GM04503 (cell line): ENCODE measurements at regions not wholly inside any gene's neighbourhood (a gene's known extent, or its start where the extent isn't known, plus 50 kb on each side); places are given as distances from the start of the nearest gene placed in this dataset.
"Not testable (repeated sequence)": the region's sequence is repeated elsewhere in the genome, so short reads cannot be mapped to it uniquely, and the experiment has no call there.

Experiments used
- DNase-seq: peaks from one replicate; pipeline ENCODE4 v3.0.0-alpha.2; 2012; ENCODE audit warnings: low read depth

DNA sequence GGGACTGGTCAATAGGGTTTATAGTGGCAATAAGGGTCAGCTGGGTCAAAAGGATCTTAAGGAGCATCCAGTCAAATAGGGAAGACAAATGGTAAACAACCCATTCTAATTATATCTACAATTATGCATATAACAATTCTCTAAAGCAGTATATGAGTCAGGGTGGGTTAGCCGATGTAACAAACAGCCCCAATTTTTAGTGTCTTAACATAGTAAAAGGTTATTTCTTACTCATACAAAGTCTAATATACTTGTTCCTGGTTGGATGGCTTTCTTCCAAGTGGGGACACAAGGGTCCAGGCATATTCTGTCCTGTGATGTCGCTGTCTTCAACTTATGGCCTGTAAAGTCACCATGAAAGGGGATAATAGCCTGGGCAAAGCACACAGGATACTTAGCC lies 97.9 kb upstream of the GALNT15 start:
- no peak for DNase-seq

DNA sequence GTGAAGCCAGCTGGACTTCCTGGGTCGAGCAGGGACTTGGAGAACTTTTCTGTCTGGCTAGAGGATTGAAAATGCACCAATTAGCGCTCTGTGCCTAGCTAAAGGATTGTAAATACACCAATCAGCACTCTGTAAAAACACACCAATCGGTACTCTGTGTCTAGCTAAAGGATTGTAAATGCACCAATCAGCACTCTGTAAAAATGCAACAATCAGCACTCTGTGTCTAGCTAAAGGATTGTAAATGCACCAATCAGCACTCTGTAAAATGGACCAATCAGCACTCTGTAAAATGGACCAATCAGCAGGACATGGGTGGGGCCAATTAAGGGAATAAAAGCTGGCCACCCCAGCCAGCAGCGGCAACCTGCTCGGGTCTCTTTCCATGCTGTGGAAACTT lies 97.3 kb upstream of the GALNT15 start:
- DNase-seq, result not testable (repeated sequence)

DNA sequence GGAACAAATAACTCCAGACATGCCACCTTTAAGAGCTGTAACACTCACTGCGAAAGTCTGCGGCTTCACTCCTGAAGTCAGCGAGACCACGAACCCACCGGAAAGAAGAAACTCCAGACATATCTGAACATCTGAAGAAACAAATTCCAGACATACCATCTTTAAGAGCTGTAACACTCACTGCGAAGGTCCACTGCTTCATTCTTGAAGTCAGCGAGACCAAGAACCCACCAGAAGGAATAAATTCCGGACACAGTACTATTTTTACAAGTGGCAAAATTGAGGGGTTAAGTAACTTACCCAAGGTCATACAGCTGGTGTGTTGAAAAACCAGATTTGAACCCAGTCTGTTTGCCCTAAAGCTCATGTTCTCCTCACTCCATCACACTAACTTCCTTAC lies 96.8 kb upstream of the GALNT15 start:
- DNase-seq, result not testable (repeated sequence)

DNA sequence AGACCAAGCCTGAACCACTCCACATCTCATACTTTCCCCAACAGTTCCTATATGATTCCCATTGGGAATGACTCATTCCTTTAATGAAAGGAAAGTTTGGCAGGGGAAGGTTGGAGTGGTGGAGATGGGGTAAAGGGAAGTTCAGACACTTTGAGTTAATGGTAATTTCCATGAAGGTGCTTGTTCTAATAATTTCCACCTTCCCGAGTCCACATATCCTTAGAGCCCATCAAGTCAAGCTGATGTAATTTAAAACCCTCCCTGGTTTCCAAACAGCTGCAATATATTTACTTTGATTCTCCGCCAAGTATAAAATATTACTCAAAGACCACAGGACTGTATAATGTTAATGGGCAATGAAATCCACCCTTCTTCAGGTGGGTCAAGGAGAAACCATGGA lies 95.0 kb upstream of the GALNT15 start:
- DNase-seq, result no peak

DNA sequence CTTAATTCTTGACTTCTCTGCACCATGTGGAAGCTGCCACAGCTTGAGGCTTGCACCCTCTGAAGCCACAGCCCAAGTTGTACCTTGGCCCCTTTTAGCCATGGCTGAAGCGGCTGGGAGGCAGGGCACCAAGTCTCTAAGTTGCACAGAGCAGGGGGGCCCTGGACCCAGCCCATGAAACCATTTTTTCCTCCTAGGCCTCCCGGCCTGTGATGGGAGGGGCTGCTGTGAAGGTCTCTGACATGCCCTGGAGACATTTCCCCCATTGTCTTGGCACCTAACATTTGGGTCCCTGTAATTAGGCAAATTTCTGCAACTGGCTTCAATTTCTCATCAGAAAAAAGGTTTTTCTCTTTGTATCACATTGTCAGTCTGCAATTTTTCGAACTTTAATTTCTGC lies 92.8 kb upstream of the GALNT15 start:
- DNase-seq, result no peak

DNA sequence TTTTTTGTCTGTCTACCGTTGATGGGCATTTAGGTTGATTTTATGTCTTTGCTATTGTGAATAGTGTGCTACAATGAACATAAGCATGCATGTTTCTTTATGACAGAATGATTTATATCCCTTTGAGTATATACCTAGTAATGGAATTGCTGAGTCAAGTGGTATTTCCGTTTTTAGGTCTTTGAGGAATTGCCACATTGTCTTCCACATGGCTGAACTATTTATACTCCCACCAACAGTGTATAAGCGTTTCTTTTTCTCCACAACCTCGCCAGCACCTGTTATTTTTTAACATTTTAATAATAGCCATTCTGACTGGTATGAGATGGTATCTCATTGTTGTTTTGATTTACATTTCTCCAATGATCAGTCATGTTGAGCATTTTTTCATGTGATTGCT lies 89.6 kb upstream of the GALNT15 start:
- DNase-seq, result no peak

DNA sequence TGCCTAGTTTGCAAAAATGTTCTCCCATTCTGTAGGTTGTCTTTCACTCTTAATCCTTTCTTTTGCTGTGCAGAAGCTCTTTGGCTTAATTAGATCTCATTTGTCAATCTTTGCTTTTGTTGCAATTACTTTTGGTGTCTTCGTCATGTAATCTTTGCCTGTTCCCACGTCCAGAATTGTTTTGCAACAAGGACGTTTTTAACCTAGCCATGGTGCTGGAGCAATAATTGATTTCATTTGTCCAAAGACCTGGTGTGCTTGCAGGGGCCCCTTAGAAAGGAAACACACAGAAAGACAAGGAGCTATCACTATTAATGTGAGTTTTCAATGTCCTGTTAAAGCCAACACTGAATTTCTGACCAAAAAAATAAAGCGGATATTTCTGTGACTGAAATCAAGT lies 89.1 kb upstream of the GALNT15 start:
- DNase-seq, result no peak

DNA sequence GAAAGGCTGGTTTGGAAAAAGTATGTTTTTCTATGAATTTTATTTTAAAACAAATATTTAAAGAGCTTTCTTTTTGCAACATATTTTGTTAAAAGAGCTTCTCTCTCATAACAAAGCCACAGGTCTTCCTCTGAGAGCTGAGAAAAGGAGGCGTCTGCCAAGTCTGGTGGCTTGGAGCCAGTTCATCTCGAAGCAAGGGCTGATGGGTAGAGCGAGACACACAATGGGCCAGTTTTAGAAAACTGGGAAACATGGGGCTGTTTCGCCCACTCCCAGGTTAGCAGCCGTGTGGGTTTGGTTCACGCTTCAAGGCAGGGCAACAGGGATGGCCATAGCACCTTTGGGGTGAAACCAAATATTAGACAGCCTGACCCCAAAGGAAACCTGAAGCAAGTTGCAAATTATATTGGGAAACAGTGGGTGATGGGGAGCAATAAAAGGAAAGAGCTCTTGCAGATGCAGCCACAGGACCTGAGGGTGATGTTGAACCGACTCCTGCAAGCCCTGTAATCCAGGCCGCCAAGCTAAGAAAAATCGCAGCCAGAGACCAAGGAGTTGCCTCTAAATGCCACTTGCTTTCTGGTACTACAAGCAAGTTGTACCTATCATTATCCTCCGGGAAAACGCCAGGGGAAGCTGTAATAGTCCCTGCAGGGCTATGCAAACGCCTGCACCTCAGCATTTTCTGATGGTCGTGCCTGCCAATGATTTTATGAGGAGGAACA lies 88.4 kb upstream of the GALNT15 start:
- no peak for DNase-seq

DNA sequence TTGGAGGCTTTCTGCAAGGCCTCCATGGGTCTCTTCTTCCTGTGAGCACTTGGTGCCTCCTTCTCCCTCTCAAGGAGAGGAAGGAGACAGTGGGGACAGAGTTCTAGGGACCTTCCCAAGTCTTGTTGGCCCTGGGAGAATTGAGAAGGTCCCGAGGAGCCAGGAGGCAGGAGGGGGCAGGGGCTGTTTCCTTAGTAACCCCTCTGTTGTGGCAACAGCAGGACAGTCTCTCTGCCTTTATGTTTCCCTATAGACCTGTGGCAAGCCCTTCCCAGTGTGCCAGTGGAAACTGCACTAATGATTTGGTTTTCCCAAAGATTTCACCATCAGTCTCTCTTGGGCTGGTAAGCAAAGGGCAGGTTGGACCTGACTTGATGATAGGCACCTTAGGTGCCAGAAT lies 87.8 kb upstream of the GALNT15 start:
- DNase-seq, result no peak

DNA sequence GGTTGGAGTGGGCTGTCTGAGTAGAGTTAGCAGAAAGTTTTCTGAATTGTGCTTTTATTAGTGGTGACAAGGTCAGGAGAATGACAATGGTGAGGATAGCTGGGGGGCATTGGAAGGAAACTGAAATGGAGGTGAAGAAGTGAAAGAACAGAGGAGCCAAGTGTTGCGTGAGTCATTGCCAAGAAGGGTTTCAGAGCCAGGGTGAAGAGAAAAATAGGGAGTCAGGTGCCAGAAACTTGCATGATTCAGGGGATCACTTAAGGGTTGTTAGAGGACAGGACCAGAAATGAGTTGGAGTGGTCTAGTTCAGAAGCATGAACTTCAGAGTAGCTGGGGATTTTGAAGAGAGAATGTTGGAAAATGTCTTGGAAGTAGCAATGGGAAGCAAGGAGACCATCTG lies 86.0 kb upstream of the GALNT15 start:
- no peak for DNase-seq

DNA sequence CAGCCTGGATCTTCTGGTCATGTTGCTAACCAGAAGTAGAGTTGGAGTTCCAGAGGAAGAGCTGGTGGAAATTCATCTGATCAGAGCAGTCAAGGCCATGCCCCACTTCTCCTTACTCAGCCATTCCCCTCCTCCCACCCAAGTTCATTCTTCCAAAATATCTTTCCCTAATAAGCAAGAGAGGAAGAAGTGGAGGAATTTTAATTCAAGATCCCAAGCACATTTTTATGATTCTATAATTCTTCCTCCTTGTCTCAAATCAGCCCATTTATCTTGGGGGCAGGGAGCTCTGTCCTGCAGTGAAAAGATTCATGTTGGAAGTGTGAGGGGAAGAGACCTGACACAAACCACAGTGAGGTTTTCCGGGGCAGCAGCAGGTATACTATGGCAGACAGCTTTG lies 85.0 kb upstream of the GALNT15 start:
- DNase-seq, result no peak

DNA sequence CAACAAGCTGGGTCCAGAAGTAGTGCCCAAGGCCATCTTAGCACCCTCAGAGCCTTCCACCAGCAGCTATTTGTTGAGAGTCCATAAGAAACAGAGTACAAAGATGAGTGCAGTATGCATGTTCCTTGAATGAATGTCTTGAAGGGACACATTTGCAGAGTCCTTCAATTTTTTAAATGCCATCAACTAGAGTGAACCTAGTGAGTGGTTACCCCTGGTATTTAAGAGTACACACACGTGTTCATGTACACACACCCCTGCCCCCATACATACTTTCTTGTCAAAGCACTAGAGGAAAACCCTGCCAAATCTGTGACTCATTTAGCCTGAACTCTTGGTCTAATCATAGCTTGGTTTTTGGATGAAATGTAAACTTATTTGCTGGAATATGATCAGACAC lies 84.5 kb upstream of the GALNT15 start:
- DNase-seq, result peak; percentile 90

DNA sequence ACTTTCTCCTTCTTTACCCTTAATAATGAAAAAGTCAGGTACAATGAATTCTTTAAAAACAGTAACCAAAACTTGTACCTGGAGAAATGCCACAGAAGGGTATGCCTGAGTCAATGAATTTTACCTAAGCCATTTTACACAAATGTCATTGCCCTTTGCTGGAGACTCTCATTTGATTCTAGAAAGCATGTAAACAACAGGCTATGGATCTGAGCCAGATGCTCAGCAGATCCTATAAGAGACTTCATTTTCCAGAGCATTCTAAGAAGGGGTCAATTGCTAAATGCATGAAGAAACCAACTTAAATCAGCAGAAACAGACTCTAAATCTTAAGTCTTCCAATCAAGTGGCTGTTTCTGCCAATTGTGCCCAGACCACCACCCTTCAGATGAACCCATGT lies 83.8 kb upstream of the GALNT15 start:
- no peak for DNase-seq

DNA sequence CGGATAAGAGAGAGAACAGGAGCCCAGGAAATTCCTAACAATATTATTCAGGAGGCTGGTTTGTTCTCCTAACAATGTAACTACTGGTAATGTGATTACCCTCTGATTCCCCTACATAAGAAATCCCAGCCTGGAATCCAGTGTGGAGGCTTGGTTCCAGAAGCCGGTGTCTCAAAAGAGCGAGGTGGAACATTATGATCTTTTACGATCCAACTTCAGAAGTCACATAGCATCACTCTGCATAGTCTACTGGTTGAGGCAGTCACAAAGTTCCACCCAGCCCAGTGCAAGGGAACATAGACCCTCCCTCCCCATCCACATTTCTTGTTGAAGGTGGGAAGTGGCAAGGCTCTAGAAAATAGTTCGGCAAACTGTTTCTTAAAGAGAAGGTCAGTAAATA lies 81.6 kb upstream of the GALNT15 start:
- DNase-seq, result no peak

DNA sequence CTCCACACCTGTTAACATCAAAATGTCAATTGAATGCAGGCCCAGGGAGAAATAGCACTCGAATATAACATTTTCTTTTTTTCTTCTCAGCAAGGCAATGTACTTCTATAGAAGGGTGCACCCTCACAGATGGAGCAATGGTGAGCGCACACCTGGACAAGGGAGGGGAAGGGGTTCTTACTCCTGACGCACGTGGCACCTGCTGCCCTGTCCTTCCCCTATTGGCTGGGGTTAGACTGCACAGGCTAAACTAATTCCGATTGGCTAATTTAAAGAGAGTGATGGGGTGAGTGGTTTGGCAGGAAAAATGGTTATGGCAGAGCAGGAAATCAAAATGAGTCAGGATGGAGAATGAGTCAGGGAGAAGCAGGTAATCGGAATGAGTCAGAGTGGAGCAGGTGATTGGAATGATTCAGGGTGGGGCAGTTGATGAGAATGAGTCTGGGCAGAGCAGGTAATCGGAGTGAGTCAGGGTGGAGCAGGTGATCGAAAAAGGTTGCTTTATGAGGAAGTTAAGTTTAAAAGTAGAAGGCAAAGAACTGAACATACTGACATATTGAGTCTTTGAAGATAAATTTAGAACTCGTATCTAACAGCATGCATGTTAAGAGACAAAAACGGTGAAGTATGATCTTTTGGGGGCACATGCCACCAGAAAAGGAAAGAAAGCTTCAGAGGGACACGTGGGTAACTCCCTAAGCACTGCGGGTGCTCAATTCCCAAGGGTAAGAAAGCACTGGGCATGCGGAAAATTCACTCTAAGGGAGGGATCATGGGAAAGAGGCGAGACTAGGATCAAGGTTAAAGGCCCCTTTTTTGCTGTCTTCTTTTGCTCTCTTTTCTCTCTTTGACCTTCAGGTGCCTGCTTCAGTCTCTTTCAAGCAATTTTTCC lies 72.9 kb upstream of the GALNT15 start:
- no peak for DNase-seq

DNA sequence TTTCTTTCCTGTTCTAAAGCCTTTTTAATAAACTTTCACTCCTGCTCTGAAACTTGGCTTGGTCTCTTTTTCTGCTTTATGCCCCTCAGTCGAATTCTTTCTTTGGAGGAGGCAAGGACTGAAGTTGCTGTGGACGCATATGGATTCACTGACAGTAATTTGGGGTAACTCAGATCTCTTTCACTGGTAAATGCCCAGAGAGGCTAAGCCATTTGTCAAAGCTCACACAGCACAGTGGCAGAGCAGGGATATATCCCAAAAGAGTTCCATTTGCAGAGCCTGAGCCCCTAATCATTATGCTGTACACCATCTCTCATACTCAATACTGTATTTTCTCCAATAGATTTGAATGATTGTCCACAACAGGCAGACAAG lies 72.3 kb upstream of the GALNT15 start:
- no peak for DNase-seq

DNA sequence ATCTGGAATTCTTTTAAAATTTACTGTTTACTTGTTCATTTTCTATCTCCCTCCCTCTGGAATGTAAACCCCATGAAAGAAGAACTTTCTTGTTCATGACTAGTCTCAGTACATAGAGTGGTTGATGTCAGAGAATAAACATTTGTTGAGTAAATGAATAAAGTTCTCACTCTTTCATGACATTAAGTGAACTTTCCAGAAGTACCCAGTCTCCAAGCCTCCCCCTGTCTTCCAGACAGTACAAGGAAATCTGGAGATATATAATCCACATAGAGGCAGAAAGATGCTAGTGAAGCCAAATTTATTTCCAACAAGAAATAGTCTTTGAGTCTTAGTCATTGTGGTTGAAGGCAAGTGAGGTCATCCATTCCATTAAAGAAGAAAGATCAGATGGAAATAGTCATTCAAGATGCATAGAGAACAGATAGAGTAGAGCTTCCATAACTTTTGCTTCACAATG lies 71.5 kb upstream of the GALNT15 start:
- DNase-seq, result peak; percentile 85

DNA sequence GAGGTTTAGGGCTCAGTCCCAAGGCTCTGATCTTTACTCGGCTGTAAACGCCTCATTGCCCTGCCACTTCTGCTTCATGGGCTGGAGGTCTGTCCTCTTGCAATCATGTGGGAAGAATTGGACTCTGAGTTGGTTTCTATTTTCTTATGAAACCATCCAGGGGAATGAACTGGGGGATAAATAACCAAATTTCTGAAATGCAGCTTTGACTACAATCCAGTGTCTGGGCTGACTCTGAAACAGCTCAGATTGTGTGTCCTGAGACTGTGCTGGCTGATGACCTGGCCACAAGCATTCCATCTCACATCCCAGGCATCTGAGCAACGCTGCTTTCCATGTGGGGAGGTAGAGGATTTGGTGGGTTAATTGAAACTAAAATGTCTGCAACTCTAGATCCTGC lies 71.0 kb upstream of the GALNT15 start:
- DNase-seq, result peak; percentile 95

DNA sequence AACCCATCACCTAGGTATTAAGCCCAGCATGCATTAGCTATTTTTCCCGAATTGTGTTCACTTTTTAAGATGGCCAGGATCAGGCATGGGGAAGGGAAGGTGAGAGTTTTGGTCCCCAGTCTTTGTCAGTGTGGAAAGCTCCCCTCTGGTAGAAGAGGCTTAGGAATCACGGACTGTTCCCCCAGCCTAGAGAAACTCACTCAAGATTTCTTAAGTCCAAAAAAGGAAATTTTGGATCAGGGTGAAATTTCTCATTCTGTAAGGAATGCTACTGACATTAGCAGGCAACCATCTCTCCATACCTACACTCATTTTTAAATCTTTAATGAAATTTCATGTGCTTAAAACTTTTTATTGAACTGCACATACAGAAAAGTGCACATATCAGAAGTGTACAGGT lies 70.3 kb upstream of the GALNT15 start:
- DNase-seq, result no peak

DNA sequence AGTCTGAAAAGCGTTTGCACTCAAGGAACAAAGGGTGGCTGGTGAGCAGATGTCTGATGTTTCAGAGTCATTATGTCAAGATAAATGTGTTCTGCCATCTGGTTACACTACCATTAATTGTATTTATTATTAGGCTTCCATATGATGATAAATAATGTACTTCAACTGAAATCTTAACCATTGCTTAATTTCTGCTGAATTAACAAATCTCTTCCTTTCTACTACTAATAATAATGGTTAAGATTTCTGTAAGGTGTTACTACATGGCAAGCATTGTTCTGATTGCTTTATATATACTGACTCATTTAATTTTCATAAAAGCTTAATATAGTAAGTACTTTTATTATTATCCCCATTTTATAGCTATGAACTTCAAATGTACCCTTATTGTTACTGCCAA lies 68.4 kb upstream of the GALNT15 start:
- DNase-seq, result no peak

DNA sequence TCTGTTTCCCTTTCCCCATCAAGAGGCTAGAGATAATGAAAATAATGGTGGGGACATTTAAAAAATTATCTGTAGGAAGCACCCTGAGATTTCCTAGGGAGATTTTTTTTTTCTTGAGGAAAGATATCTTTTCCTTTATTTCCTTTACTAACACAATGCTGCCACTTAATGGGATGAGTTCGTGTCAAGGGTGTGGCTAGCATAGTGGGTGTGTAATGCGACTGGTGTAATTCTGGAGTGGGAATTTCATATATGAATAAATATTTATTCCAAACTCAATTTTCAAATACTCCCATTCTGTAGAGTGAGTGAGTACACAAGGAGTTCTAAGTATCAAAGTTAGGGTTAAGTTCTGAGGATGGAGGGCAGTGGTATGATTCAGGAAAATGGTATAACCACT lies 66.1 kb upstream of the GALNT15 start:
- DNase-seq, result no peak

DNA sequence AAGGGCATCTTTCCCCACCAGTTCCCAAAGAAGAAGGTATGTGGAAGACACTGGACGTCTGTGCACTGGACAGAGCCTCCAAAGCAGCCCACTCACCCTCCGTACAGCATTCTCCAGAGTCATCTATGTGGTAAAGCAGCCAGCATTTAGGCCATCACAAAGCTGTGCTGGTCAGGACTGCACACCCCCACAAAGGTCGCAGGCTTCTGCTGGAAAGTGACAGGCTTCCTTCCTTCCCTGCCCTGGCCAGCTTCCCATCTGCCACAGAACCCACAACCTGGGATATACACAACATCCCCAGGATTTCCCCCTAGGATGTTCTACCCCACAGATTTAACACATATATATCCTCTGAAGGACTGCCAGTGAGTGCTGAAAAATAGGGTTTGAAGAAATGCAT lies 64.6 kb upstream of the GALNT15 start:
- no peak for DNase-seq

DNA sequence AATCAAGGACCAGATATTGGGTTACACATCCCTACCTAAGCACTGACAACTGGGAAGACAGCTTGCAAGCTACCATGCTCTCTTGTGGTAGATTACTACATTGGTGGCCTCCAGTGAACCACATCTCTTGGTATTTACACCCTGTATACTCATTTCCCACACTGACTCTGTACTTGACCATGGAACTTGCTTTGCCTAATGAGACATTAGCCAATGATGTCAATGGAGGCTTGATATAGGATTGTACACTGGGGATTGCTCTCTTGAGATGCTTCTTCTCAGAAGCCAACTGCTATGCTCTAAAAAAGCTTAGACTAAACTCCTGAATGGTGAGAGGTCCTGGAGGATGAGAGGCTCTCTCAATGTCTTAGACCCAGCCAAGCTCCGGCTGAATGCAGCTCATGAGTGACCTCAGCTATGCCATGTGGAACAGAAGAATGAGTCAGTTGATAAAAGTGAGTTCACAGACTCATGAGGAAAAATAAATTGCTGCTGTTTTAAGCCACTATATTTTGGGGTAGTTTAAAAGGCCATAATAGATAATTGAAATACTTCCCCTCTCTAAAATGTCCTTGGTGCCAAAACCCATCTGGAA lies 61.5 kb upstream of the GALNT15 start:
- no peak for DNase-seq
